Keratinocyte (primary cell): ENCODE measurements at regions not wholly inside any gene's neighbourhood (a gene's known extent, or its start where the extent isn't known, plus 50 kb on each side); places are given as distances from the start of the nearest gene placed in this dataset.

Experiments
- DNase-seq: peaks from one replicate; pipeline ENCODE4 v3.0.0-alpha.2; 2011; ENCODE audit warnings: low read depth, missing footprints, low spot score
- FAIRE-seq: peaks from 2 replicates; lab custom pipeline; 2011; peaks lifted over from hg19 to GRCh38; lab: Jason Lieb, UNC
- H2AFZ ChIP-seq: 2 replicates; pipeline ENCODE4 v1.6.0; 2012; ENCODE audit warnings: low read length, control low read depth, inconsistent platforms; ENCODE audit not compliant: control insufficient read depth
- H3K27ac ChIP-seq: 2 replicates; pipeline ENCODE4 v1.5.1; 2011; ENCODE audit warnings: low read length; ENCODE audit not compliant: control insufficient read depth, insufficient read depth
- H3K27me3 ChIP-seq: 3 replicates; pipeline ENCODE4 v1.6.0; 2011; ENCODE audit warnings: low read length; ENCODE audit not compliant: control insufficient read depth, insufficient read depth; ENCODE audit errors: extremely low read depth
- H3K36me3 ChIP-seq, 2 experiments: 2 replicates in 1 of 2; 3 replicates in 1 of 2; pipeline ENCODE4 v1.5.1; 2011; ENCODE audit warnings: low read length in 2 of 2, mild to moderate bottlenecking in 1 of 2; ENCODE audit not compliant: control insufficient read depth in 2 of 2, insufficient read depth in 2 of 2; ENCODE audit errors: extremely low read depth in 1 of 2
- H3K4me1 ChIP-seq: 3 replicates; pipeline ENCODE4 v1.5.1; 2011; ENCODE audit warnings: low read length; ENCODE audit not compliant: control insufficient read depth, insufficient read depth; ENCODE audit errors: extremely low read depth
- H3K4me2 ChIP-seq: 3 replicates; pipeline ENCODE4 v1.6.0; 2011; ENCODE audit warnings: low read depth, low read length; ENCODE audit not compliant: control insufficient read depth, insufficient read depth; ENCODE audit errors: extremely low read depth
- H3K4me3 ChIP-seq, 3 experiments: fragments of 200-600 bp in 1 of 3; sonication (generic) in 1 of 3; 2 replicates in 2 of 3; 3 replicates in 1 of 3; pipeline ENCODE4 v1.5.1; 2011 to 2016; ENCODE audit warnings: low read length in 3 of 3, mild to moderate bottlenecking in 3 of 3, control low read depth in 2 of 3, inconsistent platforms in 1 of 3, low read depth in 1 of 3, mixed read lengths in 1 of 3, mixed run types in 1 of 3, moderate library complexity in 1 of 3; ENCODE audit not compliant: control insufficient read depth in 2 of 3, insufficient read depth in 2 of 3; ENCODE audit errors: extremely low read depth in 1 of 3
- H3K79me2 ChIP-seq: 2 replicates; pipeline ENCODE4 v1.6.0; 2012; ENCODE audit warnings: low read length; ENCODE audit not compliant: control insufficient read depth, insufficient read depth
- H3K9ac ChIP-seq: 3 replicates; pipeline ENCODE4 v1.6.0; 2011; ENCODE audit warnings: low read length; ENCODE audit not compliant: control insufficient read depth, insufficient read depth; ENCODE audit errors: extremely low read depth
- H3K9me1 ChIP-seq: 3 replicates; pipeline ENCODE4 v1.6.0; 2011; ENCODE audit warnings: low read length; ENCODE audit not compliant: control insufficient read depth, insufficient read depth; ENCODE audit errors: extremely low read depth
- H3K9me3 ChIP-seq: 2 replicates; pipeline ENCODE4 v1.5.1; 2012; ENCODE audit warnings: low read depth, low read length; ENCODE audit not compliant: control insufficient read depth
- H4K20me1 ChIP-seq: 3 replicates; pipeline ENCODE4 v1.6.0; 2011; ENCODE audit warnings: low read length; ENCODE audit not compliant: control insufficient read depth, insufficient read depth; ENCODE audit errors: extremely low read depth
- EZH2 ChIP-seq: IDR thresholded peaks from one replicate; pipeline ENCODE4 v1.6.1; 2012; ENCODE audit warnings: inconsistent platforms, mild to moderate bottlenecking, low read length, moderate library complexity
- dilution Hi-C: fragments of 300-500 bp; cut with MboI; formaldehyde crosslinking; loops from one replicate; pipeline ENCODE4 v1.7.0; 2020; ENCODE audit warnings: low sequenced_read_pairs; ENCODE audit not compliant: extremely low pct_ligation_motif_present
- TF ChIP-seq, protein P1 (sequence below), 3 experiments: IDR thresholded peaks in 1 of 3; conservative IDR thresholded peaks in 1 of 3; optimal IDR thresholded peaks in 1 of 3; 2 replicates in 2 of 3; 3 replicates in 1 of 3; pipeline versions ENCODE3 to v1.5.1; 2011; ENCODE audit warnings: low read length in 3 of 3, mild to moderate bottlenecking in 3 of 3, moderate library complexity in 2 of 3, control low read depth in 1 of 3, inconsistent platforms in 1 of 3; ENCODE audit not compliant: insufficient read depth in 2 of 3; ENCODE audit errors: extremely low read depth in 1 of 3

DNA sequence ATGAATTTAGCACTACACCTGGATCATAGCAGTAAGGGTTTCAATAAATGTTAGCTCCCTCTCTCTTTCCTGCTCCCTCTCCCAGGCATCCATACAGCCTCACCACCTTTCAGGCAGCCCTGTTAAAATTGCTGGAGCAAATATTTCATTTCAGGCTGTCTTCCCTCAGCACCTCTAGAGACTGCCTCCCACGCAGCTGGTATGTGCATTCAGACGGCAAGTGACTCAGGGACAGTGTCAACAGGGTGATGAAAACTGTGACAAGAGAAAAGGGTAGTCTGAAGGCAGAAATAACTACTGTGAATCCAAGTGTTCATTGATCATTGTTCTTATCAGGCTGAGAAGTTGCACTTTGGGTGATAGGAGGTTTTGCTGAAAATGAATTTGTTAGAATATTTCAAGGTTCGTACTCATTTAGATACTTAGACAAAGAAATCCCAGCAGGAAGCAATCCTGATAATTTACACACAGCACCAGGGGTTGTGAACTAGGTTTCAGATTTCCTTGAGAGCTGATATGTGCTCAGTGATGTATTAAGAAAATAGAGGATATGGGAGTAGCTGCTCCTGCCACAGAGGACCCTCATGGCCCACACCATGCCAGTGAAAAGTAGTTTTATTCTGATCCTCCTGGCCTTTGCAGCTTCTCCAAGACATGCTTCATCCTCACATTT, 424.2 kb downstream of the FGF13 start:
- no peaks in the 10 kb centered on the region for H3K27me3 ChIP-seq
- H4K20me1 ChIP-seq, result no peaks in the 10 kb centered on the region
- H2AFZ ChIP-seq, result no peak overlapping the region
- no peak overlapping the region for H3K9ac ChIP-seq
- H3K79me2 ChIP-seq, result no peaks in the 10 kb centered on the region
- H3K27ac ChIP-seq, result no peak overlapping the region
- DNase-seq, result no peak
- no peaks in the 10 kb centered on the region for H3K36me3 ChIP-seq
- dilution Hi-C loops, result no loop called here
- no peak for FAIRE-seq
- no peaks in the 10 kb centered on the region for H3K9me3 ChIP-seq
- H3K4me1 ChIP-seq, result no peaks in the 10 kb centered on the region
- no peak overlapping the region for H3K4me2 ChIP-seq
- H3K9me1 ChIP-seq, result no peaks in the 10 kb centered on the region
- H3K4me3 ChIP-seq, result no peak overlapping the region
- TF ChIP-seq EZH2, result no peak
- TF ChIP-seq, protein P1, sequence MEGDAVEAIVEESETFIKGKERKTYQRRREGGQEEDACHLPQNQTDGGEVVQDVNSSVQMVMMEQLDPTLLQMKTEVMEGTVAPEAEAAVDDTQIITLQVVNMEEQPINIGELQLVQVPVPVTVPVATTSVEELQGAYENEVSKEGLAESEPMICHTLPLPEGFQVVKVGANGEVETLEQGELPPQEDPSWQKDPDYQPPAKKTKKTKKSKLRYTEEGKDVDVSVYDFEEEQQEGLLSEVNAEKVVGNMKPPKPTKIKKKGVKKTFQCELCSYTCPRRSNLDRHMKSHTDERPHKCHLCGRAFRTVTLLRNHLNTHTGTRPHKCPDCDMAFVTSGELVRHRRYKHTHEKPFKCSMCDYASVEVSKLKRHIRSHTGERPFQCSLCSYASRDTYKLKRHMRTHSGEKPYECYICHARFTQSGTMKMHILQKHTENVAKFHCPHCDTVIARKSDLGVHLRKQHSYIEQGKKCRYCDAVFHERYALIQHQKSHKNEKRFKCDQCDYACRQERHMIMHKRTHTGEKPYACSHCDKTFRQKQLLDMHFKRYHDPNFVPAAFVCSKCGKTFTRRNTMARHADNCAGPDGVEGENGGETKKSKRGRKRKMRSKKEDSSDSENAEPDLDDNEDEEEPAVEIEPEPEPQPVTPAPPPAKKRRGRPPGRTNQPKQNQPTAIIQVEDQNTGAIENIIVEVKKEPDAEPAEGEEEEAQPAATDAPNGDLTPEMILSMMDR (optimal IDR thresholded peaks at IDR 0.05 in 1 of 3, IDR thresholded peaks at IDR 0.05 in 1 of 3, conservative IDR thresholded peaks at IDR 0.05 in 1 of 3; ENCODE audit: extremely low read depth in 1 of 3, insufficient read depth in 2 of 3, low read length in 3 of 3), result no peak

DNA sequence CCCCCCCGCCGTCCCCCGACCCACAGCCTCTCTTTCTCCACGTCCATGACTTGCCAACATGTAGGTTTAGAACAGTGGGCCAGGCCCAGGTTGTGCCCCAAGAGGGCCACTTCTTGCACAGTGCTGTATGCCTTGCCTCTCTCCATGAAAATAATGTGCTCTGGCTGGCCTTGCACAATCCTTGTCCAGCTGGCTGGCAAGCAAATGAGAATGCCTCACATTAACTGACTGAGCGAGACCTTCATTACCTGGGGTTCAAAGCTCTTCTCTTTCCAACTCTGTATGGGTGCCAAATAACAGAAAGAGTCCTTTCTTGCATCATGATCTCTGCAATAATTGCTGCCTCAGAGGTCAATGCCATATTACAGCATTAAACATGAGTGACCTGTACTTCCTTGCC, 416.6 kb downstream of the FGF13 start:
- FAIRE-seq (no peak), DNase-seq (no peak)
- Histone ChIP-seq H3K4me2 (no peak overlapping the region), H3K27me3 (no peaks in the 10 kb centered on the region), H3K4me3 (no peak overlapping the region), H3K9me1 (no peaks in the 10 kb centered on the region), H3K79me2 (no peaks in the 10 kb centered on the region), H3K27ac (no peak overlapping the region), H3K9ac (no peak overlapping the region), H3K9me3 (no peaks in the 10 kb centered on the region), H4K20me1 (no peaks in the 10 kb centered on the region), H2AFZ (no peak overlapping the region), H3K4me1 (no peaks in the 10 kb centered on the region), H3K36me3 (no peaks in the 10 kb centered on the region)
- dilution Hi-C loops, result no loop called here
- no peak for TF ChIP-seq EZH2
- TF ChIP-seq, protein P1 (optimal IDR thresholded peaks at IDR 0.05 in 1 of 3, IDR thresholded peaks at IDR 0.05 in 1 of 3, conservative IDR thresholded peaks at IDR 0.05 in 1 of 3; ENCODE audit: extremely low read depth in 1 of 3, insufficient read depth in 2 of 3, low read length in 3 of 3), result no peak
